Breast epithelium (tissue), 4 donors: ENCODE measurements at regions not wholly inside any gene's neighbourhood (a gene's known extent, or its start where the extent isn't known, plus 50 kb on each side); places are given as distances from the start of the nearest gene placed in this dataset.

Source experiments
- DNase-seq, 2 donors: peaks; one replicate each; pipeline ENCODE4 v3.0.0-alpha.2; 2019; ENCODE audit warnings: low spot score in 2 of 2
- H3K27ac ChIP-seq, 2 donors: fragments of 200-600 bp; sonication (generic) in 1 of 2; one replicate each; pipeline ENCODE4 v1.5.1; 2016 to 2019; ENCODE audit warnings: mild to moderate bottlenecking in 1 of 2
- H3K27me3 ChIP-seq, 2 donors: fragments of 200-600 bp; sonication (generic) in 1 of 2; one replicate each; pipeline versions ENCODE4 v1.5.1 to v1.6.0; 2017 to 2019; ENCODE audit warnings: control low read depth in 1 of 2, mild to moderate bottlenecking in 1 of 2
- H3K36me3 ChIP-seq: fragments of 200-600 bp; one replicate; pipeline ENCODE4 v1.5.1; 2019
- H3K4me1 ChIP-seq, 2 donors: fragments of 200-600 bp; sonication (generic); one replicate each; pipeline ENCODE4 v1.5.1; 2016 to 2019; ENCODE audit warnings: control low read depth in 1 of 2
- H3K4me3 ChIP-seq, 3 donors: fragments of 200-600 bp; sonication (generic); 1 replicate in 2 of 3; 2 replicates in 1 of 3; pipeline ENCODE4 v1.5.1; 2016 to 2019; ENCODE audit warnings: mild to moderate bottlenecking in 3 of 3, moderate library complexity in 2 of 3
- H3K9me3 ChIP-seq, 2 donors: fragments of 200-600 bp; sonication (generic) in 1 of 2; one replicate each; pipeline ENCODE4 v1.5.1; 2016 to 2019; ENCODE audit warnings: control low read depth in 1 of 2
- POLR2A ChIP-seq: fragments of 450-650 bp; IDR thresholded peaks from one replicate; pipeline ENCODE4 v1.6.1; 2016; ENCODE audit warnings: antibody characterized with exemption, mild to moderate bottlenecking, moderate library complexity
- POLR2AphosphoS5 ChIP-seq, 3 donors: sonication (generic); formaldehyde crosslinking; IDR thresholded peaks; one replicate each; pipeline ENCODE4 v1.6.1; 2017; ENCODE audit warnings: antibody characterized with exemption in 3 of 3
- intact Hi-C: fragments of 100-400 bp; cut with DNase I; formaldehyde crosslinking; loops from one replicate; pipeline ENCODE4 v1.15.1; 2023; ENCODE audit warnings: low total_unique reads
- TF ChIP-seq, protein P1 (sequence below), 3 donors: fragments of 450-650 bp; IDR thresholded peaks; one replicate each; pipeline ENCODE4 v1.5.1; 2016 to 2017; ENCODE audit warnings: antibody characterized with exemption in 3 of 3, mild to moderate bottlenecking in 3 of 3, moderate library complexity in 3 of 3

DNA sequence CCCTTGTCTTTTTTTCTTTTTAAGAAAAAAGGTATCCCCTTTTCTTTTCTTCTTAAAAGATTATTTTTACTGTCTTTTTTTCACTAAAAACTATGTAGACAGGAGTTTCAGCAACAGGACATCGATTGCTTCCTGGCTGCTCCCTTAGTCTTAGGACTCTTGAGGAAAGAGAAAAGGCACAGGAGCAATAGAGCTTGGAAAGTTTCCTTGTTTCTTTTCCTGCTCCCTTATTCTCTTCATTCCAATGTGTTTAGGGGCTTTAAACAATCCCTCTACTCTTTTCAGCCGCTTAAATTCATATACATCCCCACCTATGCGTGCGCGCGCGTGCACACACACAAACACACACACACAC, 182.2 kb upstream of the FOXN2 start:
- no peak for DNase-seq
- TF ChIP-seq POLR2AphosphoS5 (IDR thresholded peaks at IDR 0.05) (no peak), POLR2A (no peak)
- TF ChIP-seq, protein P1, sequence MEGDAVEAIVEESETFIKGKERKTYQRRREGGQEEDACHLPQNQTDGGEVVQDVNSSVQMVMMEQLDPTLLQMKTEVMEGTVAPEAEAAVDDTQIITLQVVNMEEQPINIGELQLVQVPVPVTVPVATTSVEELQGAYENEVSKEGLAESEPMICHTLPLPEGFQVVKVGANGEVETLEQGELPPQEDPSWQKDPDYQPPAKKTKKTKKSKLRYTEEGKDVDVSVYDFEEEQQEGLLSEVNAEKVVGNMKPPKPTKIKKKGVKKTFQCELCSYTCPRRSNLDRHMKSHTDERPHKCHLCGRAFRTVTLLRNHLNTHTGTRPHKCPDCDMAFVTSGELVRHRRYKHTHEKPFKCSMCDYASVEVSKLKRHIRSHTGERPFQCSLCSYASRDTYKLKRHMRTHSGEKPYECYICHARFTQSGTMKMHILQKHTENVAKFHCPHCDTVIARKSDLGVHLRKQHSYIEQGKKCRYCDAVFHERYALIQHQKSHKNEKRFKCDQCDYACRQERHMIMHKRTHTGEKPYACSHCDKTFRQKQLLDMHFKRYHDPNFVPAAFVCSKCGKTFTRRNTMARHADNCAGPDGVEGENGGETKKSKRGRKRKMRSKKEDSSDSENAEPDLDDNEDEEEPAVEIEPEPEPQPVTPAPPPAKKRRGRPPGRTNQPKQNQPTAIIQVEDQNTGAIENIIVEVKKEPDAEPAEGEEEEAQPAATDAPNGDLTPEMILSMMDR (IDR thresholded peaks at IDR 0.05): no peak
- Histone ChIP-seq H3K4me1 (no peaks in the 10 kb centered on the region), H3K36me3 (no peaks in the 10 kb centered on the region), H3K9me3 (no peaks in the 10 kb centered on the region), H3K4me3 (no peak overlapping the region), H3K27ac (no peak overlapping the region), H3K27me3 (no peaks in the 10 kb centered on the region)
- intact Hi-C loops: no loop called here

DNA sequence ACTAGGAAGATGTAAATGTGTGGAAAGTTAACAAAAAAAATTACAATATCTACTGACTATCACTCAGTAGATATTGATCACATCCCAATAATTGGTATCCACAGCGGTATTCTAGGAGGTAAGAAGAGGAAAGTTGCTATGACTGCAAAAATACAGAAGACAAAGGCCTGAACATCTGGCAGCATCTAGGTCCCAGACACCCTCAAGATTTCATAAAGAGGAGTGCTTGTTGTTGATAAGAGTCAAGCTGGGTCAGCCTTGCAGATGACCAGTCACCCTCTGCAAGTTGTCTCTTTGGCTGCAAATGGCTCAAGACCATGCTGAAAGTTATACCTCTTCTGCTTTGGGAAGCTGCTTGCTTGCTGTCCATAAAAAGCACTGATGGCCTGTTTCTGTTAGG, 179.8 kb upstream of the FOXN2 start:
- no peaks in the 10 kb centered on the region for H3K9me3 ChIP-seq
- TF ChIP-seq, protein P1 (IDR thresholded peaks at IDR 0.05): no peak
- TF ChIP-seq POLR2AphosphoS5 (IDR thresholded peaks at IDR 0.05) (no peak), POLR2A (no peak)
- intact Hi-C loops: no loop called here
- H3K27ac ChIP-seq: no peak overlapping the region
- no peaks in the 10 kb centered on the region for H3K36me3 ChIP-seq
- H3K27me3 ChIP-seq: no peaks in the 10 kb centered on the region
- no peak overlapping the region for H3K4me3 ChIP-seq
- no peaks in the 10 kb centered on the region for H3K4me1 ChIP-seq
- no peak for DNase-seq

DNA sequence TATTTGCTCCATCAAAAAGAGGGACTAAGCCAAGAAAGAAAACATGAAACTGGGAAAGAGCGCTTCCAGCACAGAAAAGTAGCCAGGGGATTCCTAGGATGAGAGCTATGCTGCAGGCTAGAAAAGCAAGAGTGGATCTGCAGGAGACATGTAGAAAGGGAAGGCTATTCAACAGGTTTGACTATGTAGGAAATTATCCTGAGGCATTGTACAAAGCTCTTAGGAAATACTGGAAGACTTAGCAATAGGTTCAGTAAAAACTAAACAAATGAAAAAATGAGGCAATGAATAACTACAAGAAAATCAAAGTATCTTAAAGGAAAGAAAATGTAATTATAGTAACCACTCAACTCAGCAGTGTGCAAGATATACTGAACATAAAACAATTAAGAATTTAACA, 178.7 kb upstream of the FOXN2 start:
- H3K4me3 ChIP-seq: no peak overlapping the region
- no peaks in the 10 kb centered on the region for H3K27me3 ChIP-seq
- no peaks in the 10 kb centered on the region for H3K4me1 ChIP-seq
- TF ChIP-seq POLR2A: no peak
- TF ChIP-seq POLR2AphosphoS5 (IDR thresholded peaks at IDR 0.05): no peak
- TF ChIP-seq, protein P1 (IDR thresholded peaks at IDR 0.05): no peak
- no peaks in the 10 kb centered on the region for H3K36me3 ChIP-seq
- intact Hi-C loops: no loop called here
- no peak overlapping the region for H3K27ac ChIP-seq
- DNase-seq: no peak
- no peaks in the 10 kb centered on the region for H3K9me3 ChIP-seq

DNA sequence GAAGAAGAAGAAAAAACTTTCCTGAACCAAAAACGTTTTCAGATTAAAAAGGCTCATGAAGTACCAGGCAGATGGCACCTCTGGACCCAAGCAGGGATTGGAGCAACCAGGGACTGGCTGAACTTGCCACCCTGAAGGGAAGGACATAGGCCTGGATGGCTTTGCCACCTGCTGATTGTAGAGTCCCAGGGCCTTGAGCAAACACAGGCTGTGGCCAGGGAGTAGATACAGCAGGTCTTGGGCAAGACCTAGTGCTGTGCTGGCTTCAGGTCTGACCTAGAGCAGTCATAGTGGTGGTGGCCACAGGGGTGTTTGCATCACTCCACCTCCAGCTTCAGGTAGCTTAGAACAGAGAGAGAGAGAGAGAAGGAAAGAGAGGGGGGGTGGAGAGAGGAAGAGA, 176.7 kb upstream of the FOXN2 start:
- H3K27me3 ChIP-seq: no peaks in the 10 kb centered on the region
- H3K36me3 ChIP-seq: no peaks in the 10 kb centered on the region
- H3K4me3 ChIP-seq: no peak overlapping the region
- TF ChIP-seq, protein P1 (IDR thresholded peaks at IDR 0.05): no peak
- TF ChIP-seq POLR2AphosphoS5 (IDR thresholded peaks at IDR 0.05) (no peak), POLR2A (no peak)
- no peaks in the 10 kb centered on the region for H3K4me1 ChIP-seq
- no peaks in the 10 kb centered on the region for H3K9me3 ChIP-seq
- no peak for DNase-seq
- intact Hi-C loops: no loop called here
- H3K27ac ChIP-seq: no peak overlapping the region

DNA sequence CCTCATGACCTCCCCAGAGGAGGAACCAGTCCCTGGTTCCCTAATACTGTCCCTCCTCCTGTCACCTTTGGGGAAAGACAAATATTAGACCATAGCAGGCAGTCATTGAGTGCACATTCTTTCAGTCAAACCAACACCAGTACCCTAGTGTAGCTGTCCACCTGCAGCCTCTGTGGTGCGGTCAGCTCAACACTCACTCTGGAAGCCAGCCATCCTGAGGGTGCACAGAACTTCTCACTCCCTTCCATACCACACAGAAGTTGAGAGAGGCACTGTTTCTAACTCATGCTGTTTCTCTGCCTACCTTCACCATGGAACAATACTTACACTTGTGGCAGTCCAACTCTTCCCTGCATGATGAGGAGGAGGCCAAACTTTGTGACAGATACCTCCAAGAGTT, 175.6 kb upstream of the FOXN2 start:
- DNase-seq: no peak
- no peaks in the 10 kb centered on the region for H3K4me1 ChIP-seq

More for the DNA sequence above, 175.6 kb upstream of the FOXN2 start:
- Histone ChIP-seq H3K4me3 (no peak overlapping the region), H3K27me3 (no peaks in the 10 kb centered on the region), H3K36me3 (no peaks in the 10 kb centered on the region), H3K9me3 (no peaks in the 10 kb centered on the region), H3K27ac (no peak overlapping the region)
- intact Hi-C loops: no loop called here
- TF ChIP-seq POLR2A (no peak), POLR2AphosphoS5 (IDR thresholded peaks at IDR 0.05) (no peak)
- TF ChIP-seq, protein P1 (IDR thresholded peaks at IDR 0.05): no peak
